ENCODE measurements at regions not wholly inside any gene's neighbourhood (a gene's known extent, or its start where the extent isn't known, plus 50 kb on each side); places are given as distances from the start of the nearest gene placed in this dataset.
A peak's percentile ranks its signal among the peaks of the same experiment; 100 is the strongest.

GRCh38 chr13:80633251-80633650 is 292.3 kb upstream of the SPRY2 start:
- H3K27ac ChIP-seq (replicated peaks): no peak overlapping the region
- TF ChIP-seq POLR2AphosphoS5 (IDR thresholded peaks at IDR 0.05; ENCODE audit: low read depth) (no peak), GABPA (IDR thresholded peaks at IDR 0.05; ENCODE audit: low read depth) (no peak), SPI1 (IDR thresholded peaks at IDR 0.05; ENCODE audit: borderline replicate concordance, low read depth) (no peak), REST (IDR thresholded peaks at IDR 0.05; ENCODE audit: insufficient replicate concordance, low read depth) (no peak)
- TF ChIP-seq, protein P1, sequence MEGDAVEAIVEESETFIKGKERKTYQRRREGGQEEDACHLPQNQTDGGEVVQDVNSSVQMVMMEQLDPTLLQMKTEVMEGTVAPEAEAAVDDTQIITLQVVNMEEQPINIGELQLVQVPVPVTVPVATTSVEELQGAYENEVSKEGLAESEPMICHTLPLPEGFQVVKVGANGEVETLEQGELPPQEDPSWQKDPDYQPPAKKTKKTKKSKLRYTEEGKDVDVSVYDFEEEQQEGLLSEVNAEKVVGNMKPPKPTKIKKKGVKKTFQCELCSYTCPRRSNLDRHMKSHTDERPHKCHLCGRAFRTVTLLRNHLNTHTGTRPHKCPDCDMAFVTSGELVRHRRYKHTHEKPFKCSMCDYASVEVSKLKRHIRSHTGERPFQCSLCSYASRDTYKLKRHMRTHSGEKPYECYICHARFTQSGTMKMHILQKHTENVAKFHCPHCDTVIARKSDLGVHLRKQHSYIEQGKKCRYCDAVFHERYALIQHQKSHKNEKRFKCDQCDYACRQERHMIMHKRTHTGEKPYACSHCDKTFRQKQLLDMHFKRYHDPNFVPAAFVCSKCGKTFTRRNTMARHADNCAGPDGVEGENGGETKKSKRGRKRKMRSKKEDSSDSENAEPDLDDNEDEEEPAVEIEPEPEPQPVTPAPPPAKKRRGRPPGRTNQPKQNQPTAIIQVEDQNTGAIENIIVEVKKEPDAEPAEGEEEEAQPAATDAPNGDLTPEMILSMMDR (IDR thresholded peaks at IDR 0.05; ENCODE audit: insufficient read depth, low read length): no peak
- no peak overlapping the region for H3K4me3 ChIP-seq (replicated peaks; ENCODE audit: insufficient read depth, low read length)
- no peaks in the 10 kb centered on the region for H3K27me3 ChIP-seq (ENCODE audit: insufficient read depth, poor library complexity, severe bottlenecking)
- no peak for DNase-seq (ENCODE audit: low read depth in 1 of 2, low spot score in 1 of 2)

DNA sequence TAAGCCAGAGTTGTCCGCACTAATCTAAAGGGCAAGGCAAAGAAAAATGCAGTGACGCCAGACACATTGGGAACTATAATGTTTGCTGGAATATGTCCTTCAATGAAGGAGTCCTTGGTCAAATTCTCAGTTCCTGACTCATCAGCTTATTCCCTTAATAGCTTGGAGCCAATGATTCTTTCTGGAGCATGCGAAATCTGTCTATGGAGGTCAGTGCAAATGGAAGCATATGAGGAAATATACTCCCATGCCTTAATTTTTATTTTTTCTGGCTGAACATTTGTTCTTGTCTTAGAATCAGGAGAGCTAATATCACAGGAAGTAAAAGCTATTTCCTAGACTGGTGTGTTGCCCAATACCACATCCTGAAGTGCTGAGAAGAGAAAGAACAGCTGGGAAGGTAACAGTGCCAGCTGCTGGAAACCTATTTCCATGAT is 289.8 kb upstream of the SPRY2 start:
- DNase-seq (ENCODE audit: low read depth in 1 of 2, low spot score in 1 of 2): peak in 1 of 2 experiments; percentile 19
- Histone ChIP-seq H3K27me3 (ENCODE audit: insufficient read depth, poor library complexity, severe bottlenecking) (no peaks in the 10 kb centered on the region), H3K27ac (replicated peaks) (no peak overlapping the region), H3K4me3 (replicated peaks; ENCODE audit: insufficient read depth, low read length) (no peak overlapping the region)
- TF ChIP-seq GABPA (IDR thresholded peaks at IDR 0.05; ENCODE audit: low read depth) (no peak), SPI1 (IDR thresholded peaks at IDR 0.05; ENCODE audit: borderline replicate concordance, low read depth) (no peak), POLR2AphosphoS5 (IDR thresholded peaks at IDR 0.05; ENCODE audit: low read depth) (no peak)

GRCh38 chr13:80618781-80619180 is 277.9 kb upstream of the SPRY2 start:
- no peak for TF ChIP-seq REST (IDR thresholded peaks at IDR 0.05; ENCODE audit: insufficient replicate concordance, low read depth)
- TF ChIP-seq SPI1 (IDR thresholded peaks at IDR 0.05; ENCODE audit: borderline replicate concordance, low read depth): no peak
- TF ChIP-seq, protein P1 (IDR thresholded peaks at IDR 0.05; ENCODE audit: insufficient read depth, low read length): no peak
- TF ChIP-seq POLR2AphosphoS5 (IDR thresholded peaks at IDR 0.05; ENCODE audit: low read depth): no peak
- no peak for TF ChIP-seq GABPA (IDR thresholded peaks at IDR 0.05; ENCODE audit: low read depth)
- no peak for DNase-seq (ENCODE audit: low read depth in 1 of 2, low spot score in 1 of 2)

DNA sequence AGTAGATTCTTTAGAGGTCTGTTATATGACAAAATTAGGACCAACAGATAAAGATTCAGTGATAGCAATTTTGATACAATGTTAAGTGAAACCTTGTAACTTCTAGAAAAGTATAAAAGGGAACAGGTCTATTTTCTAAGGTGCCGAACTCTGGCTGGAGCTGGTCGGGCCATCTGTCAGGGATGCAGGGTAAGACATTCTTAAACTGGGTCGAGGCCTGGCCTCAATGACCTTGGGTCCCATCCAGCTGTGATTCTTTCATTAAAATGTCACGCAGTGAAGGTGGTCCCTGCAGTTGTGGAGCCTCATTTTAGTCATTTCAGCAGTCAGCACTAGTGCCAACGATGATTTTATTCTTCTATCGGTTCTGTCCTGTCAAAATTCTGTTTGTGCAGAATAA is 271.9 kb upstream of the SPRY2 start:
- DNase-seq (ENCODE audit: low read depth in 1 of 2, low spot score in 1 of 2): no peak

More at GRCh38 chr13:80618781-80619180, 277.9 kb upstream of the SPRY2 start:
- Histone ChIP-seq H3K27me3 (ENCODE audit: insufficient read depth, poor library complexity, severe bottlenecking) (no peaks in the 10 kb centered on the region), H3K27ac (replicated peaks) (no peak overlapping the region), H3K4me3 (replicated peaks; ENCODE audit: insufficient read depth, low read length) (no peak overlapping the region)

More for the DNA sequence above, 271.9 kb upstream of the SPRY2 start:
- TF ChIP-seq POLR2AphosphoS5 (IDR thresholded peaks at IDR 0.05; ENCODE audit: low read depth) (no peak), GABPA (IDR thresholded peaks at IDR 0.05; ENCODE audit: low read depth) (no peak), SPI1 (IDR thresholded peaks at IDR 0.05; ENCODE audit: borderline replicate concordance, low read depth) (no peak), REST (IDR thresholded peaks at IDR 0.05; ENCODE audit: insufficient replicate concordance, low read depth) (no peak)
- TF ChIP-seq, protein P1 (IDR thresholded peaks at IDR 0.05; ENCODE audit: insufficient read depth, low read length): no peak
- Histone ChIP-seq H3K4me3 (replicated peaks; ENCODE audit: insufficient read depth, low read length) (no peak overlapping the region), H3K27ac (replicated peaks) (no peak overlapping the region), H3K27me3 (ENCODE audit: insufficient read depth, poor library complexity, severe bottlenecking) (no peaks in the 10 kb centered on the region)

Data from HL-60 (cell line).